ENCODE measurements at regions not wholly inside any gene's neighbourhood (a gene's known extent, or its start where the extent isn't known, plus 50 kb on each side); places are given as distances from the start of the nearest gene placed in this dataset.

DNA sequence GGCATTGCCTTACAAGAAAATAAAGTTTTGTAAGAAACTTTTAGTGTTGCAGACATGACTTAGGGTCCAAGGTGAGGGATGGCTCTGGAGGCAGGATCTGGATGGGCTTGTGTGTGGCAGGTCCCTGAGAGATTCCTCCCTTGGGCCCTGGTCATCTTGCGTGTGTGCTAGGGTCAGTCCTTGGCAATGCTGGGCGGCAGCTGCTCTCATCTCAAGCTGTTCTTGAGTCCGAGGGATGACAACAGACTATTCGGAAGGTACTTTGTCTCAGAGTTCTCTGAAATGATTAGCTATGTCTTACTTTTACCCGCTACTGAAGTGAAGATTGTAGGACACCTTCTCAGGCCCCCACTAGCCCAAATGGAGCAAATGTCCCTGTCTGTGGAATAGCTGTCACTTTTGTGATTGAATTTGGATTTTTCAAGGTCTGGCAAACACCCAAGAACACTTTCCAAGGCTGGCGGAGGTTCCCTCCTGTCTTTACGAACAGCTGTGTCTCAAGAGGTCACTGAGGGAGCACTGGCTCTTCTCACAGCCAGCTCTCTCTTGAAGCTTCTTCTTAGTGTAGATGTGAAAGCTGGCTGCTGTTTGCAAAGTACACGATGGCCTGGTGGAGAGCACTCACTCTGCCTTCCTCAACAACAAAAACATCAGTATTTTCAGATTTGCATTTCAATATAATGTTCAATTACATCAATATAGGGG is 253.6 kb downstream of the STK31 start:
- H3K4me3 Mint-ChIP-seq = no peak overlapping the region
- H3K9me3 Mint-ChIP-seq = no peaks in the 10 kb centered on the region
- no peak overlapping the region for H3K27ac Mint-ChIP-seq
- TF ChIP-seq CTCF (IDR thresholded peaks at IDR 0.05; ENCODE audit: unreplicated experiment in 3 of 3) = no peak
- no peaks in the 10 kb centered on the region for H3K36me3 Mint-ChIP-seq (ENCODE audit: low read depth)
- H3K27me3 Mint-ChIP-seq (ENCODE audit: low read depth) = no peaks in the 10 kb centered on the region
- peaks cover 30% of the 10 kb centered on the region for H3K4me1 Mint-ChIP-seq

DNA sequence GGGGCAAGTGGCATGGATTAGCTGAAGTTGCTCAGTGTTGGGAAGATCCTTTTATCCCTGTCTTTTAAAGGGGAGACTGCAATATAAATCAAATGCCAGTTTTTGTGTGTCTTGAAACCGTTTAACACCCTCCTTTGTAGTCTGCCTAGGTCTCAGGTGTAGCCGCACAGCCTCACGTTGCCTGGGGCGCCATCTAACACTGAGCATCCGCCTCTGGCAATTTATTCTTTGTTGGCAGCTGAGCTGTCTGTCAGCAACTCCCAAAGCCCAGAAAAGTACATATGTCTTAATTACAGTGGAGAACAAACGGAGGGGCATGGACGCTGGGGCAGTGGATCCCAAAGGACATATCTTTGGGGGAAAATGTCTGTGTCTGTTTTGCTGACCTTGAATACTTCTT is 254.7 kb downstream of the STK31 start:
- Mint-ChIP-seq H3K36me3 (ENCODE audit: low read depth) (no peaks in the 10 kb centered on the region), H3K9me3 (no peaks in the 10 kb centered on the region), H3K4me3 (no peak overlapping the region), H3K27me3 (ENCODE audit: low read depth) (no peaks in the 10 kb centered on the region), H3K4me1 (peaks cover 30% of the 10 kb centered on the region), H3K27ac (no peak overlapping the region)
- no peak for TF ChIP-seq CTCF (IDR thresholded peaks at IDR 0.05; ENCODE audit: unreplicated experiment in 3 of 3)

DNA sequence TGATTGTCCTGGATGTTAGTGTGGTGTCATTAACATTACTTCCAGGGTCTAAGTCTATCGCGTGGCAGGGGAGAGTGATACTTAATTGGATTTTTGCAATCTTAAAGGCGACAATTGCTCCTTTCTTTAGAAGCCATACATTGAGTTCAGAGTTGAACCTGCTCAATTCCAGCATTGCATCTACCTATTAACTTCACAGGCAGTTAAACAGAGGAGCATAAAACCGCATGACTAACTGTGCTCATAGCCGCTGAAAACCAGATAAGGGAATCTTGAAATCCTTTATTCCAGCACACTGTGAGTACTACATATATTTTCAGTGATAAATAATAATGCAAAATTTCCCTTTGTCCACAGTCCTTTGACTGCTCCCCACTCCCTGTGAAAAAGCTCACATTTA is 255.3 kb downstream of the STK31 start:
- Mint-ChIP-seq H3K27ac (no peak overlapping the region), H3K9me3 (no peaks in the 10 kb centered on the region), H3K36me3 (ENCODE audit: low read depth) (no peaks in the 10 kb centered on the region), H3K4me1 (peaks cover 30% of the 10 kb centered on the region), H3K4me3 (no peak overlapping the region), H3K27me3 (ENCODE audit: low read depth) (no peaks in the 10 kb centered on the region)
- TF ChIP-seq CTCF (IDR thresholded peaks at IDR 0.05; ENCODE audit: unreplicated experiment in 3 of 3) = no peak

DNA sequence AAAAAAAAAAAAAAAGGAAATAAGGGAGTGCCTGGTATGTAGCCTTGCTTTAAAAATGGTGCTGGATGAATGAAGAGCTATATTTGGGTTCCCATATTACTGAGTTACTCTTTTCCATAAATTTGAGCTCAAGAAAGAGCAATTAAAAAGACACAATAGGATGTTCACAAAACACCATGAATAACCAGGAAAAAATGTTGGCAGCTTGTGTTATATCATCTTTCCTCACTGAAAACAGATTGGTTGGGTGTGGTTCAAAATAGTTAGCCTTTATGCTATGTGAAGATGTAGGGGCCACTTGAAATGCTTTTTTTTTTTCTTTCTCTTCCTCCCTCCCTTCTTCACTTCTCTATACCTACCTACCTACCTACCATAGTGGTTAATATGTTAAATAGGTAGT is 256.9 kb downstream of the STK31 start:
- Mint-ChIP-seq H3K27me3 (ENCODE audit: low read depth) (no peaks in the 10 kb centered on the region), H3K27ac (no peak overlapping the region)

DNA sequence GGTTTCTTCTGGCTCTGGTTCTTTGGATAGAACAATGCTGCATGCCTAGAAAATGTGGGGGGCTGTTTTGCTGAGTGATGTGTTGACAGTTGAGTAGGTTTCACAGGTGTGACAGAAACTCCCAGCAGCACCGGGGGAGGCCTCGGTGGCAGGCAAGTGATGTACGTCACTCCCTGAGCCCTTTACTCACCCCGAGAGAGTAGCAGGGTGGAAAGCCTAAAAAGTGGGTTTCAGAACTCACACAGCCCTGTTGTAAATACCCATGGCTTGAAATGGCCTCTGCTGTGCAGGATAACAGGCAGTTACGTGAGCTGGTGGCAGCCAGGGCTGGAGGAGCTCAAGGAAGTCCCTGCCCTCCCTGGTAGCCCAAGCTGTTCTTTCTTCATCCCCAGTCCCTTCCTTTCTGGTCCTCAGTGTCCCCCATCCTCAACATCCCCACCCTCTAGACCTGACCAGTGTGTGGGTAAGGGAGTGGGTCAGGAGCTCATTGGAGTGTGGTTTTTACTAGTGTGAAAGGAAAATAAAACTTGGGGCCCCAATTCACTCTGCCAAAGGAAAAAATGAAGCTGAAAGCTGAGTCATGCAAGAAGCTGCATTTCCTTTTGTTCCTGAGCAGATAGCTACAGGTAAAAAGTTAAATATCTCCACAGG is 258.1 kb downstream of the STK31 start:
- TF ChIP-seq CTCF (IDR thresholded peaks at IDR 0.05; ENCODE audit: unreplicated experiment in 3 of 3) = no peak
- no peak overlapping the region for H3K27ac Mint-ChIP-seq
- H3K27me3 Mint-ChIP-seq (ENCODE audit: low read depth) = no peaks in the 10 kb centered on the region
- no peaks in the 10 kb centered on the region for H3K36me3 Mint-ChIP-seq (ENCODE audit: low read depth)
- H3K4me1 Mint-ChIP-seq = peaks cover 30% of the 10 kb centered on the region
- no peaks in the 10 kb centered on the region for H3K9me3 Mint-ChIP-seq
- H3K4me3 Mint-ChIP-seq = no peak overlapping the region

More for the DNA sequence above, 256.9 kb downstream of the STK31 start:
- Mint-ChIP-seq H3K9me3 (no peaks in the 10 kb centered on the region), H3K36me3 (ENCODE audit: low read depth) (no peaks in the 10 kb centered on the region), H3K4me3 (no peak overlapping the region), H3K4me1 (peaks cover 30% of the 10 kb centered on the region)
- no peak for TF ChIP-seq CTCF (IDR thresholded peaks at IDR 0.05; ENCODE audit: unreplicated experiment in 3 of 3)

- Mint-ChIP-seq H3K9me3 (peaks cover 3% of the 10 kb centered on the region), H3K4me1 (peaks cover 27% of the 10 kb centered on the region), H3K27ac (no peak overlapping the region), H3K36me3 (ENCODE audit: low read depth) (no peaks in the 10 kb centered on the region), H3K4me3 (no peak overlapping the region), H3K27me3 (ENCODE audit: low read depth) (no peaks in the 10 kb centered on the region)
- no peak for TF ChIP-seq CTCF (IDR thresholded peaks at IDR 0.05; ENCODE audit: unreplicated experiment in 3 of 3)
Measured at GRCh38 chr7:23968791-23969190, 258.8 kb downstream of the STK31 start.
